ENCODE measurements at regions not wholly inside any gene's neighbourhood (a gene's known extent, or its start where the extent isn't known, plus 50 kb on each side); places are given as distances from the start of the nearest gene placed in this dataset.

- Histone ChIP-seq H3K4me2 (ENCODE audit: insufficient read depth, low read length) (no peak overlapping the region), H3K4me3 (ENCODE audit: insufficient read depth, low read length) (no peak overlapping the region), H3K4me1 (ENCODE audit: insufficient read depth, low read length) (no peaks in the 10 kb centered on the region), H4K20me1 (ENCODE audit: insufficient read depth, low read length) (no peaks in the 10 kb centered on the region), H3K36me3 (ENCODE audit: insufficient read depth, low read length) (no peaks in the 10 kb centered on the region), H3K27ac (ENCODE audit: low read depth, low read length) (no peak overlapping the region), H3K79me2 (ENCODE audit: insufficient read depth, low read length) (no peaks in the 10 kb centered on the region), H3K27me3 (ENCODE audit: insufficient read depth, low read length) (no peaks in the 10 kb centered on the region), H2AFZ (ENCODE audit: low read length) (no peak overlapping the region), H3K9me3 (ENCODE audit: low read depth, low read length) (peaks cover 4% of the 10 kb centered on the region)
- DNase-seq (ENCODE audit: insufficient read length, low spot score, missing footprints) = no peak
- no peak for TF ChIP-seq CTCF (IDR thresholded peaks at IDR 0.05; ENCODE audit: extremely low read depth, low read depth, low read length)
These were observed 2012.4 kb upstream of the IGFBP7 start for GRCh38 chr4:59122626-59123025.

GRCh38 chr4:59126159-59126558 lies 2016.0 kb upstream of the IGFBP7 start:
- Histone ChIP-seq H3K27ac (ENCODE audit: low read depth, low read length) (no peak overlapping the region), H3K36me3 (ENCODE audit: insufficient read depth, low read length) (no peaks in the 10 kb centered on the region), H4K20me1 (ENCODE audit: insufficient read depth, low read length) (no peaks in the 10 kb centered on the region), H3K4me3 (ENCODE audit: insufficient read depth, low read length) (no peak overlapping the region), H3K9me3 (ENCODE audit: low read depth, low read length) (peaks cover 4% of the 10 kb centered on the region), H3K79me2 (ENCODE audit: insufficient read depth, low read length) (no peaks in the 10 kb centered on the region), H3K4me1 (ENCODE audit: insufficient read depth, low read length) (no peaks in the 10 kb centered on the region), H3K4me2 (ENCODE audit: insufficient read depth, low read length) (no peak overlapping the region), H2AFZ (ENCODE audit: low read length) (no peak overlapping the region), H3K27me3 (ENCODE audit: insufficient read depth, low read length) (no peaks in the 10 kb centered on the region)
- no peak for TF ChIP-seq CTCF (IDR thresholded peaks at IDR 0.05; ENCODE audit: extremely low read depth, low read depth, low read length)
- no peak for DNase-seq (ENCODE audit: insufficient read length, low spot score, missing footprints)

- Histone ChIP-seq H3K27ac (ENCODE audit: low read depth, low read length) (no peak overlapping the region), H3K79me2 (ENCODE audit: insufficient read depth, low read length) (no peaks in the 10 kb centered on the region), H3K36me3 (ENCODE audit: insufficient read depth, low read length) (no peaks in the 10 kb centered on the region), H2AFZ (ENCODE audit: low read length) (no peak overlapping the region), H4K20me1 (ENCODE audit: insufficient read depth, low read length) (no peaks in the 10 kb centered on the region), H3K4me3 (ENCODE audit: insufficient read depth, low read length) (no peak overlapping the region), H3K4me1 (ENCODE audit: insufficient read depth, low read length) (no peaks in the 10 kb centered on the region), H3K9me3 (ENCODE audit: low read depth, low read length) (peaks cover 4% of the 10 kb centered on the region), H3K27me3 (ENCODE audit: insufficient read depth, low read length) (no peaks in the 10 kb centered on the region), H3K4me2 (ENCODE audit: insufficient read depth, low read length) (no peak overlapping the region)
- no peak for TF ChIP-seq CTCF (IDR thresholded peaks at IDR 0.05; ENCODE audit: extremely low read depth, low read depth, low read length)
- no peak for DNase-seq (ENCODE audit: insufficient read length, low spot score, missing footprints)
These were observed 2016.8 kb upstream of the IGFBP7 start for GRCh38 chr4:59127006-59127405.

- H3K36me3 ChIP-seq (ENCODE audit: insufficient read depth, low read length) = no peaks in the 10 kb centered on the region
- no peaks in the 10 kb centered on the region for H3K27me3 ChIP-seq (ENCODE audit: insufficient read depth, low read length)
- no peak for DNase-seq (ENCODE audit: insufficient read length, low spot score, missing footprints)
- no peak overlapping the region for H3K4me2 ChIP-seq (ENCODE audit: insufficient read depth, low read length)
- H3K9me3 ChIP-seq (ENCODE audit: low read depth, low read length) = peaks cover 4% of the 10 kb centered on the region
- H3K4me1 ChIP-seq (ENCODE audit: insufficient read depth, low read length) = no peaks in the 10 kb centered on the region
- H2AFZ ChIP-seq (ENCODE audit: low read length) = no peak overlapping the region
- H4K20me1 ChIP-seq (ENCODE audit: insufficient read depth, low read length) = no peaks in the 10 kb centered on the region
- no peak overlapping the region for H3K27ac ChIP-seq (ENCODE audit: low read depth, low read length)
- TF ChIP-seq CTCF (IDR thresholded peaks at IDR 0.05; ENCODE audit: extremely low read depth, low read depth, low read length) = no peak
- no peaks in the 10 kb centered on the region for H3K79me2 ChIP-seq (ENCODE audit: insufficient read depth, low read length)
- H3K4me3 ChIP-seq (ENCODE audit: insufficient read depth, low read length) = no peak overlapping the region
These were observed 2017.6 kb upstream of the IGFBP7 start for GRCh38 chr4:59127743-59128142.

Data from osteoblast (primary cell).